ENCODE measurements at regions not wholly inside any gene's neighbourhood (a gene's known extent, or its start where the extent isn't known, plus 50 kb on each side); places are given as distances from the start of the nearest gene placed in this dataset.

GRCh38 chr12:18971932-18972331 lies 157.6 kb upstream of the PLEKHA5 start:
- no peak for TF ChIP-seq CTCF (IDR thresholded peaks at IDR 0.05)
- Mint-ChIP-seq H3K27me3 (ENCODE audit: low read depth, poor library complexity) (no peaks in the 10 kb centered on the region), H3K36me3 (ENCODE audit: low read depth) (no peaks in the 10 kb centered on the region), H3K27ac (no peak overlapping the region), H3K9me3 (peaks cover 7% of the 10 kb centered on the region), H3K4me3 (no peak overlapping the region), H3K4me1 (peaks cover 14% of the 10 kb centered on the region)
- no peak for DNase-seq

GRCh38 chr12:18975933-18976332 lies 153.6 kb upstream of the PLEKHA5 start:
- Mint-ChIP-seq H3K27me3 (ENCODE audit: low read depth, poor library complexity) (no peaks in the 10 kb centered on the region), H3K36me3 (ENCODE audit: low read depth) (peaks cover 5% of the 10 kb centered on the region), H3K27ac (no peak overlapping the region), H3K4me1 (peaks cover 8% of the 10 kb centered on the region), H3K4me3 (no peak overlapping the region), H3K9me3 (peaks cover 27% of the 10 kb centered on the region)
- no peak for TF ChIP-seq CTCF (IDR thresholded peaks at IDR 0.05)
- DNase-seq: no peak

- Mint-ChIP-seq H3K27ac (no peak overlapping the region), H3K9me3 (peaks cover 35% of the 10 kb centered on the region), H3K4me3 (no peak overlapping the region), H3K4me1 (no peaks in the 10 kb centered on the region), H3K36me3 (ENCODE audit: low read depth) (peaks cover 5% of the 10 kb centered on the region), H3K27me3 (ENCODE audit: low read depth, poor library complexity) (peaks cover 4% of the 10 kb centered on the region)
- no peak for TF ChIP-seq CTCF (IDR thresholded peaks at IDR 0.05)
- no peak for DNase-seq
These were observed 150.0 kb upstream of the PLEKHA5 start for GRCh38 chr12:18979401-18980126.

- Mint-ChIP-seq H3K9me3 (peaks cover 29% of the 10 kb centered on the region), H3K4me1 (no peaks in the 10 kb centered on the region), H3K4me3 (no peak overlapping the region), H3K36me3 (ENCODE audit: low read depth) (peaks cover 5% of the 10 kb centered on the region), H3K27ac (no peak overlapping the region), H3K27me3 (ENCODE audit: low read depth, poor library complexity) (peaks cover 4% of the 10 kb centered on the region)
- TF ChIP-seq CTCF (IDR thresholded peaks at IDR 0.05): no peak
- no peak for DNase-seq
These were observed 147.8 kb upstream of the PLEKHA5 start for GRCh38 chr12:18981732-18982131.

GRCh38 chr12:18982226-18982949 lies 147.1 kb upstream of the PLEKHA5 start:
- H3K4me3 Mint-ChIP-seq: no peak overlapping the region
- no peak for TF ChIP-seq CTCF (IDR thresholded peaks at IDR 0.05)
- H3K36me3 Mint-ChIP-seq (ENCODE audit: low read depth): peaks cover 5% of the 10 kb centered on the region
- H3K4me1 Mint-ChIP-seq: no peaks in the 10 kb centered on the region
- H3K27me3 Mint-ChIP-seq (ENCODE audit: low read depth, poor library complexity): peaks cover 4% of the 10 kb centered on the region
- peaks cover 23% of the 10 kb centered on the region for H3K9me3 Mint-ChIP-seq
- no peak for DNase-seq
- H3K27ac Mint-ChIP-seq: peak overlapping the region; percentile 63
